Activated T-cell treated with anti-CD3 and anti-CD28 coated beads, Interleukin-2, amount 50 U/mL, for 24 hours (primary cell): ENCODE measurements at regions not wholly inside any gene's neighbourhood (a gene's known extent, or its start where the extent isn't known, plus 50 kb on each side); places are given as distances from the start of the nearest gene placed in this dataset.

Experiments
- DNase-seq: peaks from one replicate; pipeline ENCODE4 v3.0.0-alpha.2; 2020
- H3K27ac Mint-ChIP-seq: 2 replicates; pipeline ENCODE4 v1.8.0; 2020; ENCODE audit warnings: mild to moderate bottlenecking, mixed read lengths
- H3K27me3 Mint-ChIP-seq: 2 replicates; pipeline ENCODE4 v1.8.0; 2020; ENCODE audit warnings: mixed read lengths
- H3K36me3 Mint-ChIP-seq: 2 replicates; pipeline ENCODE4 v1.8.0; 2020; ENCODE audit warnings: low read depth, mixed read lengths
- H3K4me1 Mint-ChIP-seq: 2 replicates; pipeline ENCODE4 v1.8.0; 2020; ENCODE audit warnings: low read depth, mixed read lengths
- H3K4me3 Mint-ChIP-seq: 2 replicates; pipeline ENCODE4 v1.8.0; 2020; ENCODE audit warnings: mild to moderate bottlenecking, moderate library complexity, mixed read lengths
- H3K9me3 Mint-ChIP-seq: 2 replicates; pipeline ENCODE4 v1.8.0; 2020; ENCODE audit warnings: mixed read lengths

DNA sequence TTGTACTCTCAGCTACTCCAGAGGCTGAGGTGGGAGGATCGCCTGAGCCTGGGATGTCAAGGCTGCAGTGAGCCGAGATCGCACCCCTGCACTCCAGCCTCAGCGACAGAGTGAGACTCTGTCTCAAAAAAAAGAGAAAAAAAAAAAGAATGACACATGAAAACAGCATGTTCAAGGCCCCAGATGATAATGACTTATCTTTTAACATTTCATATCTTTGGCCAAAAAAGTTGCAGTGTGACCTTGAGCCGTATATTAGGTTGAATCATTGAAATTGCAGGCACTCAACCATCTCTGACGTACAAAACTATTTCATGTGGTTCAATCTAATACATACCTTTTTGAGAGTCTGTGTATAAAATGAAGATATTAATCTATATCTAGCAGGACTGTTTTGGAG, 79.1 kb upstream of the CPEB4 start:
- Mint-ChIP-seq H3K9me3 (peaks cover 4% of the 10 kb centered on the region), H3K36me3 (no peaks in the 10 kb centered on the region), H3K4me3 (no peak overlapping the region), H3K27ac (no peak overlapping the region), H3K4me1 (no peaks in the 10 kb centered on the region), H3K27me3 (no peaks in the 10 kb centered on the region)
- DNase-seq: no peak

DNA sequence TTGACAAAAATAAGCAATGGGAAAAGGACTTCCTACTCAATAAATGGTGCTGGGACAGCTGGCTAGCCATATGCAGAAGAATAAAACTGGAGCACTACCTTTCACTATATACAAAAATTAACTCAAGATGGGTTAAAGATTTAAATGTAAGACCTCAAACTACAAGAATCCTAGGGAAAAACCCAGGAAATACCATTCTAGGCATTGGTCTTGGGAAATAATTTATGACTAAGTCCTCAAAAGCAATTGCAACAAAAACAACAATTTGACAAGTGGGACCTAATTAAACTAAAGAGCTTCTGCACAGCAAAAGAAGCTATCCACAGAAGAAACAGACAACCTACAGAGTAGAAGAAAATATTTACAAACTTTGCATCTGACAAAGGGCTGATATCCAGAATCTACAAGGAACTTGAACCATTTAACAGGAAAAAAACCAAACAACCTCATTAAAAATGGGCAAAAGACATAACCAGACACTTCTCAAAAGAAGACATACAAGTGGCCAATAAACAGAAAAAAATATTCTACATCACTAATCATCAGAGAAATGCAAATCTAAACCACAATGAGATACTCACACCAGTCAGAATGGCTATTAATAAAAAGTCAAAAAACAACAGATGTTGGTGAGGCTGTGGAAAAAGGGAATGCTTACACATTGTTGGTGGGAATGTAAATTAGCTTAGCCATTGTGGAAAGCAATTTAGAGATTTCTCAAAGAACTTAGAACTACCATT, 75.2 kb upstream of the CPEB4 start:
- Mint-ChIP-seq H3K4me1 (no peaks in the 10 kb centered on the region), H3K4me3 (no peak overlapping the region)

DNA sequence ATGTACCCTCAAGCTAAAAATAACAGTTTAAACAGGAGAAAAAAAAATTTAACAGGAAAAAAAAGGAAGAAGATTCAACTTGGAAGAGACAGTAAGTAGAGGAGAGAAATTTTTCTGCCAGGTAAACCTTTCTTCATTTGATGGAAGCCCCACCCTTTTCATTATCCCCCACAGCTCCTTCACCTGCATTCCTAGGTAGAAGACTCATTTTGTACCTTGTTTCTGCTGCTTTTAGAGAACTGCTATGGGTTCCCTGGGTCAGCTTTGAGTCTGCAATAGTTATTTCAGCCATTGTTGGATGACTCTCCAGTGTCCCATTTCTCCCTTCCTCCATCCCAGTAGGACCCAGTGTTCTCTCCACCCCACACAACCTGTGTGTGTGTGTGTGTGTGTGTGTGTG, 74.1 kb upstream of the CPEB4 start:
- H3K27me3 Mint-ChIP-seq: peaks cover 3% of the 10 kb centered on the region
- H3K27ac Mint-ChIP-seq: no peak overlapping the region
- H3K4me3 Mint-ChIP-seq: no peak overlapping the region
- no peaks in the 10 kb centered on the region for H3K4me1 Mint-ChIP-seq
- H3K9me3 Mint-ChIP-seq: peaks cover 3% of the 10 kb centered on the region
- no peaks in the 10 kb centered on the region for H3K36me3 Mint-ChIP-seq
- no peak for DNase-seq

More for the DNA sequence above, 75.2 kb upstream of the CPEB4 start:
- H3K27me3 Mint-ChIP-seq: peaks cover 3% of the 10 kb centered on the region
- H3K36me3 Mint-ChIP-seq: no peaks in the 10 kb centered on the region
- H3K9me3 Mint-ChIP-seq: no peaks in the 10 kb centered on the region
- no peak for DNase-seq
- H3K27ac Mint-ChIP-seq: no peak overlapping the region

DNA sequence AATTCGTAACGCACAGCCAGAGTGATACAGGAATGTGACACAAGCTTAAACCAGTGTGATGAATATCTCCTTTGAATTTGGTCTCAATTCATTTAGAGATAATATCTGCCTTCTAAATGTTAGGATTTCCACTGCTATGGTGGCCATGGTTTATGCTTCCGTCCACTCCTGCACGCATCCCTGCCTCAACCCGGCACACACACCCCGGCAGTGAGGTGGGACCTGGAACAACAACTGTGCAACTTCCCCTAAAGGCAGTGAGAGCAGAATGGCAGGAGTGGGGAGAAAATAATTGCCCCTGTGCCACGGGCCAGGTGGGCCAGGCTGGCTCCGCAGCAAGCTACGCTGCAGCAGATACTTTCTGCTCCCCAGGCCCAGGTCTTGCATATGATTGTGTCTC, 72.6 kb upstream of the CPEB4 start:
- H3K27me3 Mint-ChIP-seq: peaks cover 3% of the 10 kb centered on the region
- no peak overlapping the region for H3K4me3 Mint-ChIP-seq
- DNase-seq: no peak
- no peaks in the 10 kb centered on the region for H3K36me3 Mint-ChIP-seq
- no peak overlapping the region for H3K27ac Mint-ChIP-seq
- H3K9me3 Mint-ChIP-seq: peaks cover 3% of the 10 kb centered on the region
- peaks cover under 1% of the 10 kb centered on the region for H3K4me1 Mint-ChIP-seq

DNA sequence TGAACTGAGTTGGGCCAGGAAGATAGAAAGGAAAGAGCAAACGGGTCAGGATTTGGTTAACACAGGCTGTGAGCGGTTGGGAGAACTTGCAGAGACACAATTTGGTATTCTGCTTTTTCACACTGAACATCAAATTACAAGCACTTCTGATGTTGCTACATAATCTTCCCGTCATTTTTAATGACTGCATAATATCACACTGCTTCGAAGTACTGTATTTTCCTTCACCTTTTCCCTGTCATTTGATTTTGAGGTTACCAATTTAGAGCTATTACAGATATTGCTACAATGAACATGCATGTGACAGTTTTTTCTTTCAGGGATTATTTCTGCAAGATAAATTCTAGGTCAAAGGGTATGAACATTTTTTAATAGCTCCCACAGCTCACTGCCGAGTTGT, 71.4 kb upstream of the CPEB4 start:
- peaks cover 3% of the 10 kb centered on the region for H3K27me3 Mint-ChIP-seq
- H3K9me3 Mint-ChIP-seq: peaks cover 3% of the 10 kb centered on the region
- DNase-seq: no peak
- no peak overlapping the region for H3K4me3 Mint-ChIP-seq
- H3K36me3 Mint-ChIP-seq: no peaks in the 10 kb centered on the region
- no peak overlapping the region for H3K27ac Mint-ChIP-seq
- peaks cover 12% of the 10 kb centered on the region for H3K4me1 Mint-ChIP-seq

DNA sequence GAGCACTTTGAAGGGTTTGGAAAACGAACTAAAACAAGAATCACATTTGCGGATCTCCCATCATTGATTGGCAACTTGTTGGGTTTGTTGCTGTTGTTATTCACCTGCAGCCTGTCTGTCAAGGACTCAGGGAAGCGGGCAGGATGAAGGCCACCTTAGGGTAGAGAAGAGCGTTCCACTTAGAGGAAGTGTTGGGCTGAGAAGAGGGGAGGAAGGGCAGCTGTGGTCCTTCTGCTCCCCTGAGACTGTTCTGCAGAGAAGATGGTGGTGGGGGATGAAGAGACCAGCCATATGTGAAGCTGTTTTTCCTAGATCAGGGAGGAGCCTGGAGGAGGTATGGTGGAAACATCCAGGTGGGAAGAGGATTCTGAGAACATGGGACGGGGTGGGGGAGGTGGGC, 70.6 kb upstream of the CPEB4 start:
- DNase-seq: no peak
- Mint-ChIP-seq H3K9me3 (peaks cover 3% of the 10 kb centered on the region), H3K36me3 (no peaks in the 10 kb centered on the region), H3K4me3 (no peak overlapping the region), H3K4me1 (peaks cover 12% of the 10 kb centered on the region), H3K27me3 (peaks cover 3% of the 10 kb centered on the region), H3K27ac (no peak overlapping the region)

DNA sequence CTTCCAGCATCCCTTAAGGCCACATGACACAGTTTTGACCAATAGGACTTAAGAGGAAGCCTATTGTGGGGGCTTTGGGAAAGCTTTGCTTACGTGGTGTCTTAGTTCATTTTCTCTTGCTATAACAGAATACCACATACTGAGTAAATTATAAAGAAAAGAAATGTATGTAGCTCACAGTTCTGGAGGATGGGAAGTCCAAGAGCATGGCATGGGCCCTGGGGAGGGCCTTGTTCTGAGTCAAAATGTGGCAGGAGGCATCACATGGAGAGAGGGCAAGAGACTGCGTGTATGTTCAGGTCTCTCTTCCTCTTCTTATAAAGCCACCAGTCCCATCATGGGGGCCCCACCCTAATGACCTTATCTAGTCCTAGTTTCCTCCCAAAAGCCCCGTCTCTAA, 68.6 kb upstream of the CPEB4 start:
- no peak overlapping the region for H3K4me3 Mint-ChIP-seq

DNA sequence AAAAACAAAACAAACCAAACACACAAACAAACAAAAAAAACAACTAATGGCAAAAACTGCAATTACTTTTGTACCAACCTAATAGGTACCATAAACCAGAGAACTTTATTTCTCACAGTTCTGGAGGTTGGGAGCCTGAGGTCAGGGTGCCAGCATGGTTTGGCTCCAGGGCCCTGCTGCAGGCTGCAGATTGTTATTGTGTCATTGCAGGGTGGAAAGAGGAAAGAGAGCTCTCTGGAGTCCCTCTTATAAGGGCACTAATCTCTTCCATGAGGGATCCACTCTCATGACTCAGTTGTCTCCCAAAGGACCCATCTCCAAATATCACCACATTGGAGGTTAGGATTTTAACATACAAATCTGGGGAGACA, 64.9 kb upstream of the CPEB4 start:
- Mint-ChIP-seq H3K4me1 (peaks cover 12% of the 10 kb centered on the region), H3K27me3 (no peaks in the 10 kb centered on the region), H3K27ac (no peak overlapping the region), H3K9me3 (peaks cover 4% of the 10 kb centered on the region), H3K36me3 (no peaks in the 10 kb centered on the region), H3K4me3 (no peak overlapping the region)
- DNase-seq: no peak

More for the DNA sequence above, 68.6 kb upstream of the CPEB4 start:
- DNase-seq: no peak
- H3K4me1 Mint-ChIP-seq: peaks cover 12% of the 10 kb centered on the region
- H3K27me3 Mint-ChIP-seq: peaks cover 3% of the 10 kb centered on the region
- H3K36me3 Mint-ChIP-seq: no peaks in the 10 kb centered on the region
- H3K27ac Mint-ChIP-seq: no peak overlapping the region
- H3K9me3 Mint-ChIP-seq: peaks cover 3% of the 10 kb centered on the region

DNA sequence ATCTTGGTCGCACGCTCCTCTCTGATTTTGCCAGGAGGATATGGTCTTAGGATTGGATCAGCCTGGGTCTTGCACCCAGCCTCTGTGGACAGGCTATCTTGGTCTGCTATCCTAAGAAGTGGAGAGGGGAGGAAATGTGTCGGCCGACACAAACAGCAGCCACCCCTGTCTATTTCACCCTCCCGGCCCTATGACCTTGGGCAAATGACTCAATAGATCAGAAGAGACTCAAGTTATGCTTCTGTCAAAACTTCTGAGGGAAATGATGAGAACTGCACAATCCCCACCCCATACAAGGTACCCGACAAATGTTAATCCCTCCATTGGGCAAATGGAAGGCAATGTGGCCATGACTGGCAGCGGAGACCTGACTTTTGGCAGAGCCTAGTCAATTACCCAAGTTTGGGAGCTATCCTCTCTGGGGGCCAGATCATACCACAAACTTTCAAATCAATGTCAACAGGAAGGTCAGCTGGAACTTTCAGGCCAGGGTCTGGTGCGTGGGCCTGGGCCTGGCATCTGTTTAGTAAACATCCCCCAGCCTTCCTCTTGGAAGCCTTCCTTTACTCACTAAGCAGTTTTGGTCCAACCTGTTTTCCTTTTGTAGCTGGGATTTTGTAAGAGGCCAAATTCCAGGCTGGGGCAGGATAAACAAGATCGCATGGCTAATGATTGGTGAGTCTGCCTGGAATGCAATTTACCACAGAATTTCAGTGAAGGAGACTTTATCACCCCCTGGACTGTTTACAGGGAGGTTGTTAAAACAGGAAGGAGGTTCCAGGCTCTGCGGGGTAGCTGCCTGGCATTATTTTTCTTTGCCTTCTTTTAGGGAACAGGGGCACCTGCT, 64.2 kb upstream of the CPEB4 start:
- no peak for DNase-seq
- Mint-ChIP-seq H3K4me1 (peaks cover 12% of the 10 kb centered on the region), H3K36me3 (no peaks in the 10 kb centered on the region), H3K27ac (no peak overlapping the region), H3K9me3 (peaks cover 4% of the 10 kb centered on the region), H3K27me3 (no peaks in the 10 kb centered on the region), H3K4me3 (no peak overlapping the region)

DNA sequence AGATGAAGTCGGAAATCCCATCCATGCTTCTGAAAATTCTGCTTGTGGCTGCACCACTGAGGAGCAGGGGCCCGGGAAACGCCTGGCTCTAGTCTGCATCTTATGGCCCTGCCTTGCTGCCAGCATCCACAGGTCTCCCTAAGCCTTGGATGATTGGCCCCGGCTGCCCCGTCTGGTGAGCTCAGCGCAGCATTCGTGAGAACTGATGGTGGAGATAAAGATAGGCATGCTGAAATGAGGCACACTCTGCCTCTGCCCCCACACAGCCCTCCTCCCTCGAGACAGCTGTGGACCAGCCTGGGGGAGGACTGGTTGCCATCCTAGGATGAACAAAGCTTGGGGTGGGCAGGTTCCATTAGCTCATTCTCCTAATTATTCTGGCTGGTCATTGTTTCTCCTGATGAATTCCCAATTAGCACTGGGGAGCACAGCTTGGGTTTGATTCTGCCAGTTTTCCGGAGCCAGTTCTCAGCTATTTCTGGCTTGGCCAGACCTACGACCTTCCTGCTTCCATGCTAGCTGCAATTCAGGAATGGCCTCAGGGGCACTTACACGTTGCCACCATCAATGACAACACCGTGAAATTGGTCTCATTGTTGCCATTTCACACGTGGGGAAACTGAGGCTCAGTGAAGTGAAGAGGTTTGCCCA, 62.8 kb upstream of the CPEB4 start:
- DNase-seq: no peak
- peaks cover 4% of the 10 kb centered on the region for H3K9me3 Mint-ChIP-seq
- peaks cover 12% of the 10 kb centered on the region for H3K4me1 Mint-ChIP-seq
- H3K4me3 Mint-ChIP-seq: no peak overlapping the region
- no peak overlapping the region for H3K27ac Mint-ChIP-seq
- H3K36me3 Mint-ChIP-seq: no peaks in the 10 kb centered on the region
- H3K27me3 Mint-ChIP-seq: no peaks in the 10 kb centered on the region

DNA sequence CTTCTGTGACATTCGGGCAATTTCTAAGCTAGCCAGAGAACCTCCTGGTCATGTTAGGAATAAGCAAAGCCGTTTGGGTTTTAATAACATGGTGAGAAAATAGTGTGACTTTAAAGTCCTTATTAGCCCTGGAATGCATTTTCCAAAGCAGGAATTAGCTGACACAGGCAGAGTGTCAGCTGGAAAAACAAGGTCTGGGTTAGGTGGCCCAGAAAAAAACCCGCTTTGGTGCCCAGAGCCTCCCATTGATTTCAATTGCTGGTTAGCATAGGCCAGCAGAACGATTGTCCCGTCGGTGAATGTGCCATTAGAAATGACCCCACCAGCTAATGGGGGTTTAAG, 62.1 kb upstream of the CPEB4 start:
- Mint-ChIP-seq H3K36me3 (no peaks in the 10 kb centered on the region), H3K27me3 (no peaks in the 10 kb centered on the region), H3K4me1 (peaks cover 7% of the 10 kb centered on the region), H3K9me3 (peaks cover 4% of the 10 kb centered on the region), H3K4me3 (no peak overlapping the region), H3K27ac (no peak overlapping the region)
- no peak for DNase-seq

DNA sequence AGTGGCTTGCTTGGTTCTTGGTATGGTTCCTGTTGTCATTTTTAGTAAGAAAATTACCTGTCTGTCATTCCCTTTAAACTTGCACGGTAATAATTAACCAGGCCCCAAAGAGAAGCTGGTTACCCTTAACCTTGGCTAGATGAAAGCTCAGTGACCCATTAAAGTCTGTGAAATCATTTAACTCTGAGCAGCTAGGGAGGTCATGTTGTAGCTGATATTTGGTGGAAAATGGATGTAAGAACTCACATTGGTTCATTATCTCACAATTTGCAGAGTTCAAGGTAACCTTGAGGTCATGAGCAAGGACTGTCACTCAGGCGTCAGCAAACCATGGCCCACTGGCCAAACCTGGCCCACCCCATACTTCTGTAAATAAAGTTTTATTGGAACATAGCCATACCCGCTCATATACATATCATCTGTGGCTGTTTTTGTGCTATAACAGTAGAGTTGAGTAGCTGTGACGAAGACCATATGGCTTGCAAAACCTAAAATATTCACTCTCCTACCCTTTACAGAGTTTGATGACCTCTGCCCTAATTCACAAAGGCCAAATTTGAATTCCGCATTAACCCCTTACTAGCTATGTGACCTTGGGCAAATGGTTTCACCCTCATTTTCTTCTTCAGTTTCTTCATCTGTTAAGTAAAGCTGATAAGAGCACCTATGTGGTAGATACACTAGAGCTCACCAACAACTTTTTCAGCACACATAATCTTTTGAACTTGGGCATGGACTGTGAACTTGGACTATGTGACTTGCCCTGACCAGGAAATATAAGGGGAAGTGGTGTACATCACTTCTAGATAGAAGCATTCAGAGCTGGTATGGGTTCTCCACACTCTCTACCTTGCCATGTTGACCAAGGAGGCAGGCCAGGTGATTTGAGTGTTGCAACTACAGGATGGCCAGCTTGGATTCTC, 61.5 kb upstream of the CPEB4 start:
- DNase-seq: no peak
- Mint-ChIP-seq H3K4me3 (no peak overlapping the region), H3K36me3 (no peaks in the 10 kb centered on the region), H3K27me3 (no peaks in the 10 kb centered on the region), H3K9me3 (peaks cover 4% of the 10 kb centered on the region), H3K27ac (no peak overlapping the region), H3K4me1 (peaks cover under 1% of the 10 kb centered on the region)

DNA sequence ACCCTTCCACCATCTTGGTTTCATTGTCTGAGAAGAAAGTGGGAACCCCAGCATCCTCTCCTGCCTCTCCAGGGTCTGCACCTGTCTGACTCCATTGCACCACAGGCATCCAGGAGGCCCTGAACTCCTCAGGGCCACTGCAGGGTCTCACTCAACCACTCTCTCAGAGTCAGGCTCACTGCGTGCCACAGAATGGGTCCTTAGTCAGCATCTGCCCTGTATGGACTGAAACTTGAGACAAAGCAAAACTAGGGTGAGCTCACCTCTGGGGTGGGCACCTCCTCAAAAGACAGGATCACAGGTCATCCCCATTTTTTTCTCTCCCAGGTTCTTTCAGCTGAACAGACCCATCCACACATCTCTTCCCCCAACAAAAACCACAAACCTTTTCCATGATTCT, 59.2 kb upstream of the CPEB4 start:
- no peak for DNase-seq
- Mint-ChIP-seq H3K36me3 (no peaks in the 10 kb centered on the region), H3K4me3 (no peak overlapping the region), H3K4me1 (no peaks in the 10 kb centered on the region), H3K27ac (no peak overlapping the region), H3K9me3 (peaks cover 4% of the 10 kb centered on the region), H3K27me3 (no peaks in the 10 kb centered on the region)

DNA sequence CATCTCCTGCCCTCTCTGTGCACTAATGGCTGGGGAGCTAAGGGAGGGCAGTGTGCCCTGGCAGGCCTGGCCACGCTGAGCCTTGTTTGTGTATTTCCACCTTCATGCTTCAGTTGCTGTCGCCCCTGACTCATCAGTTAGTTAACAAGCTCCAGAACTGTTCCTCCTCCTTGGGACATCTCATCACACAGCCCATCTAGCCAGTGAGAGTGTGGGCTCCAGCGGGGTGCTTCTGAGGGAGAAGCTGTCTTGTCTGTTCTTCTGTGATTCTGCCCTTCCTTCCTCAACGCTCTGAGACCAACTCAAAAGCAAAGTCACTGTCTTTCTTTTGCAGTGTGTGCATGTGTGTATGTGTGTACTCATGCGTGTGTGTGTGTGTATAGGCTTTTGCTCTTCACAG, 58.3 kb upstream of the CPEB4 start:
- H3K4me1 Mint-ChIP-seq: no peaks in the 10 kb centered on the region
- peaks cover 4% of the 10 kb centered on the region for H3K9me3 Mint-ChIP-seq
- no peak for DNase-seq
- H3K27me3 Mint-ChIP-seq: no peaks in the 10 kb centered on the region
- H3K27ac Mint-ChIP-seq: no peak overlapping the region
- no peaks in the 10 kb centered on the region for H3K36me3 Mint-ChIP-seq
- no peak overlapping the region for H3K4me3 Mint-ChIP-seq
